Right renal cortex interstitium (tissue), 3 donors: ENCODE measurements at regions not wholly inside any gene's neighbourhood (a gene's known extent, or its start where the extent isn't known, plus 50 kb on each side); places are given as distances from the start of the nearest gene placed in this dataset.

Experiments used
- DNase-seq, 3 donors: peaks; one replicate each; pipeline ENCODE4 v3.0.0-alpha.2; 2013; ENCODE audit warnings: low read depth in 3 of 3, low spot score in 2 of 3

DNA sequence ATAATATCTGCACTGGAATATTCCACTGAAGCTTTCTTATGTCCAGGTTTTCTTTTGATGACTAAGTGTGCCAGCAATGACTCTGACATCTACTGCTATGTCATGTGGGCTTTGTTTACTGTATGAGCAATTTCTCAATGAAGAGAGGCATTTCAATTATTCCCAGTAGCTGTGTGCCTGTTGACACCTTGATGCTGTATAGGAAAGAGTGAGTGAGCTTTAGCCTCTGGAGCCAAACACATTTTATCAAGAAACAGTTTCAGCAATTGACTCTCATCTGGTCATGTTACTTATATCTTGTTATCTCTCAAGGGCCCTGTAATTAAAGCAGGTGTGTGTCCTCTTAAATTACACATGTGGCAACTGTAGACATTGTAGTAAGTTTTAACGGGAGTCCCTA is 493.2 kb upstream of the FANCL start:
- DNase-seq = no peak

DNA sequence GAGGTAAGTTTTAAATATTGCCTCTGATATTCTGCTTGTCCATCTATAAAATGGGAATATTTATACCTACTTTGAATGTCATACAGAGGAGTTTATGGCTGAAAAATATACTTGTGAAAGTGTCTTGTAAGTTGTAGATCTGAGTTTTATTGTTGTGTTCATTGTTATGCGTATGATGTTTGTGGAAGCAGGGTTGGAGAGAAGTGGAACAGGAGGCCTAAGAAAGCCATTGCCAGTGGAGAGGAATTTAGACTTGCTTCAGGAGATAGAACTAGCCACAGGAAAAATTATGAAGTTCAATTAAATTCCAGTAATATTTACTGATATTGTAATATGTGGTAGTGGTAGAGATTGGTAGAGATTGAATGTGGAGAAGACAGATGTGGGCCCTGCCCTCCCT is 491.9 kb upstream of the FANCL start:
- DNase-seq = no peak

DNA sequence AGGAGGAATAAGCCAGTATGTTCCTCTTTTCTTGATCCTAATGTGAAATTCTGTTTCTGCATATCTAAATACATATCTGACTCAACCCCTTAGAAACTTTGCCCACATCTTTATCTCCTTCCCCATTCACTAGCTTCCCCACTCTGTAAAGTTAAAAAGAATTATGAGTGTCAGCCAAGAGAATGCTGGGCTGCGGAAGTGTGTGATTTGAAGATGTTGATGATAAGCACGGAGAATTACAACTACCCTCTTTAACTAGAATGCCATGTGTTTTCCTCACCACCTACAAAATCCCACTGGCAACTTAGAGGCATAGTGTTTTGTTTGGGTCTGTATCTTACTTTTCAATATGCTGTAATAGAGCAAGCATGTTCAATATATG is 490.4 kb upstream of the FANCL start:
- no peak for DNase-seq

DNA sequence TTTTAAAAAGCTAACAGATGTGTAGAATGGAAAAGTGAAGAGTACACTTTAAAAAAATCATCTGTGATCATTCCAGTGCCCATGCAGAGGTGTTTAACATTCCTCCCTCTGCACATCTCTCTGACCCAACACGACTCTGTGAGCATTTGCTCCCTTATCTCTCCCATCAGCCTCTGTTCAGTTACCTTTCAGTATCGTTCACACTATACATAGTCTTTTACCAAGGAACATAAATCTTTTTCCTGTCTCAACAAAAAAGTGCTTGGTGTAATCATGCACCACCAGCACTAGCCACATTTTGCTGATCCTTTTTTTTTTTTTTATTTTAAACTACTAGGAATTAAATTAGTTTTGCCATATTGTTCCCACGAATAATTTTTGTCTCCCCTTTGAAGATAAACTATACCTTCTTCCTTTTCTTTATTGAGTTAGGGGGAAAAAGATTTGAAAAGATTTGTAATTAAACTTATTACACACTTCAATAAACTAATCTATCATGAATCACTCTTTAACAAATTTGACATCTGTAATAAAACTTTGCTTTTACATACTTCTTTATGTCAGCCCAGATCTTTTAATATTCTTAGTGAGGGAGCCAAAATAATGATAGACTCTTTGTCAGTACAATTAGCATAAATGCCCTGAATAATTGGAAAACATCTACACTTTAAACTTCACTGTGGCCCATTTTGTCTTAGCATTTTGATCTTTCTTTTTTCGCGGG is 489.8 kb upstream of the FANCL start:
- DNase-seq = no peak

DNA sequence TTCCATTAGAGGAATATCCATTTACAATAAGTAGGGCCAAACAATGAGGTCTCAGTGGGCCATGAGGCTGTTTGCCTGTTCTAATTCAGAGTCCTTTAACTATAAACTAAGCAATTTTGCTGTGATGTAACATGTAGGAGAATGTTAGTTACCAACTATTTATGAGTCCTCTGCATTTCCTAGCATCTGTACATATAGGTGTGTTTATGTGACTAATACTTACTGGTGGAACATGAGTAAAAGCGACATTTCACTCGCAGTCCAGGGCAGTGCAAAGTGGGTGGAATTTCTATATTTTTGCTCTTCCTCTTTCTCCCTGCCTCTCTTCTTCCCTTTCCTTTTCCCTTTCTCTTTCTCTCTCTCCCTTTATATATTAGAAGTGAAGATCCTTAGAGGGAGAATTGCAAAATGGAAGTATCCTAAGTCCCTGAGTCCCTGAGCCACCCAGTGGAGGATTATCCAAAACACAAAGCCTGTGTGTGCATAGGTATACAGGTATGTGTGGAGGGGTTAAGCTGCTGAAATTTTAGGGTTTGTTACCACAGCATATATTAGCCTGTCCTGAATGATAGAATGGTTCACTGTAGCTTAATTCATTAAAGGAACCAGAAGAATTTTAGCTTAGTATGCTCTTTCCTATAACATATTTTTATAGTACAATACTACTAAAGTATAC is 487.0 kb upstream of the FANCL start:
- no peak for DNase-seq

DNA sequence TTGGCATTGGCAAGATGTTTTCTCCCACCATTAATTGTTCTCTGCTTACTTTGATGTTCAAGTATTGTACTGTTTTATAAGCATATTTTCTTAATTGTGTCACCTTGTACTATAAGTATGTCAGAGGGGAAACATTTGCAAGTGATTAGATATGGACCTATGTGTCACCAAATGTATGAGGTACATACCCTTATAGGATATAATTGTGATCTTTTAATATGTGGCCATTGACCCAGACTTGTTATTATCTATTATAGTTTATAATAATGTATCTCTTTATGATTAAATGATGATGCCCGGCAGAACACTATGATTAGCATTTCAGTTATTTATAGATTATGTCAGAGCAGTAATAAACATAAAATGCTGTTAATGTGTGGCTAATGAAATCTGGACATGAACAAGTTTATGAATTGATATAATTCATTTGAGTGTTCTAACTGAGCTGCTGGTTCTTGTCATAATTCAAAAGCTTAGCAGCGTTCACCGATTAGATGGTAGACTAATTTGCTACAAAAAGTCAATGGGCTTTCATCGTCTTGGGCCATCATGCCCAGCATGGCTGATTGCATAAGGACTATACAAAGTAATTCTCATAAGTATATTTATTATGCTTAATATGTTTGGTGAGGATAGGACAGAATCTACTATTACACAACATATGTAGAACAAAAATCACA is 480.9 kb upstream of the FANCL start:
- DNase-seq = no peak

DNA sequence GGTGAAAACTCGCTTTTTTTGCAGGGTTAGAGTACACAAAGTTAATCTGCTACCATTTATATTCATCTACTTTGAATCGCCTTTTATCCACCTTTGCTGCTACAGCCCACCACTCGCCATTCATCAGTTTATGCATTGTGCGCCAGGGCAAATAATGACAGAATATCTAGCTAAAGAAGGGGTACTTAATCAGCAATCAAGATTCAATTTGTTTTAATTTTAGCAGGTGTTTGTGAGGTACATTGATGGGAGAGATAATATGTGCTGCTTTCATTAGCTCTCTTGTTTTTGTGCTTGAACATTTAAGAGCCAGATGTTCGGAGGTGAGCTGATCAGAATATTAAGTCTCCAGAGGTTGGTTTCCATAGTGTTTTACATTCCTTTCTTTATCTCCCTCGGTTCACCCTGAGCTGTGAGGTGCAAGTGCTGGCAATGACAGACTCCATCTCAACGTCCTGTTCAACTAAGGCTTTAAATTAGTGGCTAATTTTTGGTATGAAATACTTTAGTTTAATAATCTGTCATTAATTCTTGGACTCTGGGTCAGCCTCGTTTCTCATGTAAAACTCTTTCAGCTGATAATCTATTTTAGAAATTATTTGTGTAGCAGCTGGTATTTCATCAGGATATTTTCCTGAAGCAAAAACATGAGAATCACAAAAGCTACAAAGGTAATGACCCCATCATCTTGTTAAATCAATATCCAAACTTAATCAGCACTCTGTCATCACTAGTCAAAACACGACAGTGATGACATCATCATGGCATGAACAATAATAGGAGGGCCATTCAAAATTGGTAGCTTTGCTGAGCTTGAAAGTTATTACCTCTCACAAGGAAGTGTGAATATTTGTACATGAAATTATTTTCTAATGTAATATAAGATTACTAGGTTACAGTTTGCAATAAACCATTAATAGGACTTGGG is 479.9 kb upstream of the FANCL start:
- no peak for DNase-seq

DNA sequence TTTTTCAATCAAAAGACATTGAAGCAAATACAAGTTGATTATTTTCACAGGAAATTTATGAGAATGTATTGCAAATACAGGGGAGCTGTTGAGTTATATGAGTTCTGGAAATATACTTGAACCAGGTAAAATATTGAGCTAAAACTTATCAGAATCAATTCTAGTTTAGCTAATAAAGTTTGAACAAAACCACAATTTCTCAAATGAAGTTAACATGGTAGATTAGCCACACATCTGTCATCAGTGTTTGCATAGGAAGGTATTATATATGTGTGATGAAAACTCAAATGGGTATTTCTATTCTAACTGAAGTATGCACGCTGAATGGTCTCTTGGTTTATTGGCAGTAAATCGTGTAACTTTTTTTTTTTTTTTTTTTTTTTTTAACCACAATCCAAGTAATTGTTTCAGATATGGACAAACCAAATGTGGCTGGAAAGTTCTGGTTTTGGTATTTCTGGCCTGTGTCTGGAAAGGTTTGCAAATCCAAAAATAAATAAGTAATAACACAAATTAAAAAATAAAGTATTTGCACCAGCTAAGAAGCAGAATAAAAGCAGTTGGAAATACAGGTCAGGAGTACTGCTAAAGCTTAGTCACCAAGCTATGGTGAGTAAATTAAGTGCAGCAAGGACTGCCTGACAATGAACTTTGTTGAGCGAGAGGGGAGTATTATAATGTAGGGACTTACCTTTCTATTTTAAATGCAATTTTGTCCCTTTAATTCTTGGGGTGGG is 479.1 kb upstream of the FANCL start:
- DNase-seq = no peak

DNA sequence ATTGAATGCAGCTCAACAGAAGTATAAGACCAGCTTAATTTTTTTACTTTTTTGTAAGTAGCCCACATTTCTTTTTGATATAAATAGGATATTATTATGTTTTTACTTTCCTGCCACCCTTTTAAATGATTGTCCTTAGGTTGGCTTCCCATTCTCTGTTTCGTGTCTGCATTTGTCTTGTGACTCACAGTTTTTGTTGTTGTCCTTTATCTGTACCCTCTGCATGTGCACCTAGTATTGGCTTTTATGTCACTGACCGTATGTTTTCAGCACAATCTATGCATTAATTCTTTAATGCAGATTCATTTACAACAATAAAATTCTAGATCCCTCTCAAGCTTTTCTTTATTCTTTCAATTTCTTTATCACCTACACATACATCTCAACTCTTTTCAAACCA is 474.2 kb upstream of the FANCL start:
- DNase-seq = no peak

DNA sequence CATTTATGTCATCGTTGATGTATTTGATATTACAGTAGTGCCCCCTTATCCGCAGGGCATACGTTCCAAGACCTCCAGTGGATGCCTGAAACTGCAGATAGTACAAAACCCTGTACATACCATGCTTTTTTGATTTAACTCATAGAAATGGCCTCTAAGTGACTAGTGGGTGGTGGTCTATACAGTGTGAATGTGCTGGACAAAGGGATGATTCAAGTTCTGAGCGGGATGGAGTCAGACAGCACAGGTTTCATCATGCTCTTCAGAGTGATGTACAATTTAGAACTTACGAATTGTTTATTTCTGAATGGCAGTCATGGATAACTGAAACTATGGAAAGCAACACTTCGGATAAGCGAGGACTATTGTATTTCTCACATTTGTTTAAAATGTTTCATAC is 473.1 kb upstream of the FANCL start:
- no peak for DNase-seq

DNA sequence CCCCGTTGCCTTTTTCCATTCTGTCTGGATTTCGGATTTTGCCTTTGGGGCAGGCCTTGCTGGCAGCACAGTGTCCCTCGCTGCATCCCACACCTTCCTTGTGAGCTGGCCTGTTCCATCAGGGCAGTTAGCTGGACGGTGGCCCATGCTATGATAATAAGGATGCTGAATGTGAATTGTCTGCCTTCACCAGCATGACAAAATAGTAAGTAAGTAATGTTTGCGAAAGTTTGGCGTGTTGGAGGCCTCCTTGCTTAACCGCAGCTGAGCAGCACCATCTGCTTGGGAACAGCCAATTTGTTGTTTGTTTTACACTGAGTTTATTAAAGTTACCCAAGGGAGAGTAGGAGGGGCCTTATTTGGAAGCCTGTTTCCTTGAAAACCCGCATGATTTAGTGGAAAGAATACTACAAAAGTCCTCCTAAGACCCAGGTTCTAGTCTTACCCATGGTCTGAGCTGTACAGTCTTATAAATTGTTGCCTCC is 469.7 kb upstream of the FANCL start:
- no peak for DNase-seq

DNA sequence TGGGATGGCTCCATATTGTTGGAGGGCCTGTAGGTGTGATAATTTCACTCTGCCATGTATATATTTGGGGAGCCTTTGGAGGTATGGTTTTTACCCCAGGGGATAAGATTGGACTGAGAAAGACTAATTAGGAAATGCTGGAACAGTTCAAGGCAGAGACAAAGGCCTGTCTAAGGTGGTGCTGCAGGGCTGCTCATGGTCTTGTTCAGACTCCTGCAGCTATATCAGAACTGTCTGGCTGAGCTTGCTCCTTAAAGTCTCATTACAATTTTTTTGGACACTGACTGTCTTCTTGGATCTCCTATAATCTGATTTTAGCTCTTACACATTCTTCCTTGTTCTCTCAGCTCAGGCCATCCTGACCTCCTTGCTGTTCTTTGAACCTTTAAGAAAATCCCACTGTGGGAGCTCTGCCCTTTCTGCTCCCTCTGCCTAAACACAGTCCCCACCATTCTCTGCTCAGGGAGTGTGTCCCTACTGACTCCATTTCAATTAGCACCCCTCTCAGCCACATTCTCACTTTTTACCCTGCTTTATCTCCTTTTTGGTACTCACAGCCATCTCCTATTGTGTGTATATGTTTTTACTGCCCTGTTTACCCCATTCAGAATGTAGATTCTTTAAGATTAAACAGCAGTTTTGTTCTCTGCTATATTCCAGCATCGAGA is 468.7 kb upstream of the FANCL start:
- no peak for DNase-seq

DNA sequence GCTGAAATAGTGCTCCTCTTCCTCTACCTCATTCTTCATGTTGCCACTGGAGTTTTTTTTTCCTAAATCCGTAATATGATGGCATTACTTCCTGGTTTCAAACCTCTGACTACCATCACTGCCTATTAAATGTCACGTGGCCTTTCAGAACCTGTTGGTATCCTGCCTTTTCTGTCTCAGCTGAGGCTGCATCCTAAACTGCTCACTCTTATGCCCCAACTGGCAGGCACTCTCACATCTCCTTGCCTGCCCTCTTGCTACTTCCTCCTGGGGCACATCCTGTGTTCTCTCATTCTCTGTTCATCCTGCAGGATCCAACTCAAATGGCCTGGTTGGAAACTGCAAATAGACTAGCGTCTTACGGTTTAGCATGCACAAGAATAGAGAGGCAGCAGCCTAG is 468.1 kb upstream of the FANCL start:
- DNase-seq = no peak

DNA sequence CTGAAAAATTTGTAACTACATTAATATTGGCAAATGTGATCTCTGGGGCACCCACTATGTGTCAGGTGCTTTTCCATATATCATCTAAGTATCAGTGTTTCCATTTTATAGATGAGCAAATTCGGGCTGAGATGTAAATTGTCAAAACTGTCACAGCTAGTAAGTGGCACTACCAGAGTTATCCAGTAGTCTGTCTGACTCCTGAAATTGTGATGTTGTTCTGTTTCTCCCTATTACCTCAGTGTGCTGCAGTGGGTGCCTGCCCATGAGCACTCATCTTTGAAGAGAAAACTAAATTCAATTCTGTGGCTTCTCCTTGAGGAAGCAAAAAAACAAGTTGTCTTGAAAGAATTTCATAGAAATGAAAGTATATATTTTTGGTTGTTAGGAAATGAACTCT is 467.4 kb upstream of the FANCL start:
- DNase-seq = no peak

DNA sequence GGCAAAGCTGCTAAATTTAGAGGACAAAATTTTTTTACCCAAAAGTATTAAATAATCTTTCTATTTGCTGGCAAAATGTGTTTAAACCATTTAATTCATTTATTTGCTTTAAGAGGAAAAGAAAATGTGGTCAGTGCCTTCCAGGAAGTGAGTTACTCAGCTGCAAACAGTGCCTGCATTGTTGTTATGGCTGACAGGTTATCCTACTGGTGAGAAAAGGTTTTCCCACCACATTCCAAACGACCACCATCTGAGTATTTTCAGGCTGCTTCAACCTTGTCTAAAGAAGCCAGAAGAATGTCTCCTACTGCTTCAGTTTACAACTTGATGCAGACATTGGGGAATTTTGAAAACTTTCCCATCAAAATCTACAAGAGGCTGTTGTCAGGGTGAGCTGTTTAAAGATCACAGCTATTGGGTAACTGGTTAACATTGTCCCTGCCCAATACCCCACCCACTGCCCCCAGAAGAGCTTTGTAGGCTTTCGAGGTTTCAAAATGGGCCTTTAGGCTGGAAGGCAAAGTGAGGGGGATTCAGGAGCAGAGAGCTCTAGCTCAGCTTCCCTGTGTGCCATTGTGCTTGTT is 461.3 kb upstream of the FANCL start:
- DNase-seq = no peak

DNA sequence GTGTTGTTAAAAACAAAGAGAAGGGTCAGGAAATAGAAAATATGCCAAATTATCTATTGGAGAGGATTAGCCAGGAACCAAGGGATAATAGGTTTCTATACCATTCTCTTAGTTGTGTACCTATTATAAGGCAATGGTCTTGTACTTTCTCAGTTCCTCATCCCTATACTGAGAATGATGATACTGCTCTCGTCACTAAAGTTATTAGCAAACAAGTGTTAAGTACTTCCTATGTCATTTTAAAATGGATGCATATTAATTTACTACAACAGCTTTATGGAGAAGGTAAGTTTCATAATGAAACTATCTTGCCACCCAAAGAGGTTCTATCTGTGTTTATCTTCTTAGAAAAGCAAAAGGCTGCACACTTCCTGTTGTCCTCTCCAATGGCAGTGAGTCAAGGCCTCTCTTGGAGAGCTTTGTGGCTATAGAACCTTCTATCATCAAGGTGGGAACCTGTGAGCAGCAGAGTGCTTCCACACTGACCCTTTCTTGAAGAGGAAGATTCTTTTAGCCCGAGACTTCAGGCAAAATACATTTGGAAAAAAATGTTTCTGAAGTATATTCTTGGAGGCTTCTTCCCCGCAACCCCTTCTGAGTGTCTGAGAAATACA is 460.7 kb upstream of the FANCL start:
- DNase-seq = no peak

DNA sequence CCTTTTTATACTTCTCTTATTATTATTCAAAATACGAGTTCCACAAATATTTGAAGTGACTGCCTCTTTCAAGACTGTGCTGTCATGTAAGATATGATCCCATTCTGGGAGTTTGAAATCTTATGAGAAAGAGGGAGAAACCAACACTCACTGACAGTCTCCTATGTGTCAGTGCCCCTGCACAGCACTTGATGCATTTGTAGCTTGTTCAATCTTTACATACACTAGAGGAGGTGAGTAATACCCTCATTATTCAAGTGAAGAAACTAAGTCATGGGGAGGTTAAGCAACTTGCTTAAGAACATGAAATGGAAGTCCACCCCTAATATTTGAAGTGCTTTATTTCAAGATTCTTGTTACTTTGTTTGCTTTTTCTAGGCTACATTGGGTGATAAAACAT is 459.5 kb upstream of the FANCL start:
- no peak for DNase-seq

DNA sequence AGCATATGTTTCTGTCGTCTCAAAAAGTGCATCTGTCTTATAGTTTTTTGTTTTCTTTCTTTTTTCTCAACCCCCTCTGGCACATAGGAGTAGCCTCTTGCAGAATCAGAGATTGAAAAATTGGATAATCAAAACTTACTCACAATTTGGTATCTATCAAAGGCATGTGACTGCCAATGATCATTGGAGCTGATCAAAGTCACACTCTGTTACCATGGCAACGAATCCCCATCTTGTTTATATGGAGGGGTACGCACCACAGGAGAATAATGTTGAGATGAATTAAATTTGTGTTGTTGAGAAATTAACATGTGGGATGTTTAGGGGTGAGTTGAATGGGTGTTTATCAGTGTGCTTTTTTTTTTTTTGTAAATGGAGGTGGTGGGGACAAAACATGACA is 458.3 kb upstream of the FANCL start:
- no peak for DNase-seq

DNA sequence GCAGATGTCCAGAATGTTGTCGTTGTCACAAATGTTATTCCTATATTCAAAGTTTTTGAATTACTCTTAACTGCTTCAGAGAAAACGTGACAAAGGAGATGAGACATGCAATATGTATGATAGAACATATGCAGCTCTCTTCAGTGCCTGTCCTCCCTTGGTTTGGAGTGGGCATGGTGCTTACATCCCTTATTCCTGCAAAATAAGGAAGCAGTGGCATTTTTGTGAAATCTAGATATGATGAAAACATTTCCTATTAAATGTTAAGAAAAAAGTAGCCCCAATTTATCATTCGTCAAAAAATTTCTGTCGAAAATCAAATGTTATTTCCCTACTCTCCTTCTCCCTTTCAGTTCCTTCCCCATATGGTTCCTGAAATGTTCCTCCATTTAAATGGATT is 457.5 kb upstream of the FANCL start:
- no peak for DNase-seq
